GM12873 (cell line): ENCODE measurements at regions not wholly inside any gene's neighbourhood (a gene's known extent, or its start where the extent isn't known, plus 50 kb on each side); places are given as distances from the start of the nearest gene placed in this dataset.

Experiments used
- CTCF ChIP-seq: IDR thresholded peaks from 2 replicates; pipeline ENCODE4 v1.5.1; 2012; ENCODE audit warnings: low read depth, mild to moderate bottlenecking, moderate library complexity, low read length, control low read depth; ENCODE audit not compliant: insufficient read depth; ENCODE audit errors: missing control alignments

- TF ChIP-seq CTCF: no peak
Measured at GRCh38 chr3:78517965-78518364, 1249.8 kb downstream of the ROBO1 start.

GRCh38 chr3:78519281-78519680 lies 1248.5 kb downstream of the ROBO1 start:
- no peak for TF ChIP-seq CTCF

- no peak for TF ChIP-seq CTCF
Measured at GRCh38 chr3:78529601-78530000, 1238.2 kb downstream of the ROBO1 start.

- TF ChIP-seq CTCF: no peak
Measured at GRCh38 chr3:78540485-78540884, 1227.3 kb downstream of the ROBO1 start.

GRCh38 chr3:78545827-78546226 lies 1222.0 kb downstream of the ROBO1 start:
- TF ChIP-seq CTCF: no peak
